A673 (cell line): ENCODE measurements at regions not wholly inside any gene's neighbourhood (a gene's known extent, or its start where the extent isn't known, plus 50 kb on each side); places are given as distances from the start of the nearest gene placed in this dataset.

ENCODE experiments used
- BruUV-seq: library from RNA; stranded (reverse); fragments of 400-500 nt; replicated peaks from 2 replicates; lab custom pipeline; 2021; lab: Mats Ljungman, UMichigan
- CTCF ChIA-PET: fragments of 300-600 bp; sonication (Branson Sonifier 250); formaldehyde crosslinking; loops from one replicate; lab custom pipeline; 2022; ENCODE audit warnings: antibody characterized with exemption; lab: Charles Lee
- POLR2A ChIA-PET: fragments of 300-600 bp; sonication (Branson Sonifier 250); formaldehyde crosslinking; loops from one replicate; lab custom pipeline; 2022; ENCODE audit warnings: antibody characterized with exemption; ENCODE audit not compliant: low non-redundant PET; lab: Charles Lee
- DNase-seq: peaks from one replicate; pipeline ENCODE4 v3.0.0-alpha.2; 2015; ENCODE audit warnings: low spot score
- H3K27ac ChIP-seq: fragments of 200-600 bp; sonication (generic); 2 replicates; pipeline ENCODE4 v1.5.1; 2016; ENCODE audit warnings: mixed run types, low read depth, mild to moderate bottlenecking, mixed read lengths, antibody characterized with exemption, low read length; ENCODE audit not compliant: poor library complexity, severe bottlenecking
- H3K27me3 ChIP-seq: fragments of 200-600 bp; sonication (generic); replicated peaks from 2 replicates; pipeline ENCODE4 v1.6.1; 2017; ENCODE audit warnings: mixed run types, low read depth, mild to moderate bottlenecking, mixed read lengths, antibody characterized with exemption, low read length; ENCODE audit not compliant: insufficient read depth, poor library complexity
- H3K36me3 ChIP-seq: fragments of 200-600 bp; sonication (generic); 2 replicates; pipeline ENCODE4 v1.6.1; 2016; ENCODE audit warnings: mixed run types, mild to moderate bottlenecking, mixed read lengths, antibody characterized with exemption, low read length; ENCODE audit not compliant: insufficient read depth, poor library complexity, severe bottlenecking
- H3K4me1 ChIP-seq: fragments of 200-600 bp; sonication (generic); 2 replicates; pipeline ENCODE4 v1.6.1; 2017; ENCODE audit warnings: mixed run types, mild to moderate bottlenecking, mixed read lengths, antibody characterized with exemption, low read length; ENCODE audit not compliant: insufficient read depth, poor library complexity, severe bottlenecking
- H3K4me3 ChIP-seq: fragments of 200-600 bp; sonication (generic); 2 replicates; pipeline ENCODE4 v1.5.1; 2016; ENCODE audit warnings: low read depth, mixed run types, mild to moderate bottlenecking, mixed read lengths, low read length; ENCODE audit not compliant: poor library complexity, severe bottlenecking
- H3K9me3 ChIP-seq: fragments of 200-600 bp; sonication (generic); 2 replicates; pipeline ENCODE4 v1.6.1; 2016; ENCODE audit warnings: mixed run types, low read depth, mild to moderate bottlenecking, mixed read lengths, antibody characterized with exemption, low read length; ENCODE audit not compliant: poor library complexity, severe bottlenecking
- EZH2 ChIP-seq: fragments of 200-600 bp; sonication (generic); IDR thresholded peaks from 2 replicates; pipeline ENCODE4 v1.6.1; 2017; ENCODE audit warnings: borderline replicate concordance, low read depth, mild to moderate bottlenecking, mixed read lengths, antibody characterized with exemption, low read length; ENCODE audit not compliant: poor library complexity, severe bottlenecking
- intact Hi-C: fragments of 100-400 bp; cut with micrococcal nuclease; formaldehyde crosslinking; loops from one replicate; pipeline ENCODE4 v1.10.0; 2022; ENCODE audit not compliant: unreplicated experiment
- TF ChIP-seq, protein P1 (sequence below): fragments of 300-800, 200-600 bp; sonication (generic); conservative IDR thresholded peaks from 2 replicates; pipeline ENCODE4 v1.5.1; 2017; ENCODE audit warnings: low read depth, mild to moderate bottlenecking, antibody characterized with exemption, low read length, moderate library complexity, mixed read lengths

GRCh38 chr20:7346562-7346961, 579.1 kb downstream of the BMP2 start:
- DNase-seq: no peak
- Histone ChIP-seq H3K4me1 (no peaks in the 10 kb centered on the region), H3K4me3 (no peak overlapping the region), H3K27ac (no peak overlapping the region), H3K36me3 (no peaks in the 10 kb centered on the region), H3K9me3 (no peaks in the 10 kb centered on the region), H3K27me3 (no peaks in the 10 kb centered on the region)
- intact Hi-C loops: no loop called here
- ChIA-PET POLR2A (no interaction called here), CTCF (no interaction called here)
- TF ChIP-seq, protein P1, sequence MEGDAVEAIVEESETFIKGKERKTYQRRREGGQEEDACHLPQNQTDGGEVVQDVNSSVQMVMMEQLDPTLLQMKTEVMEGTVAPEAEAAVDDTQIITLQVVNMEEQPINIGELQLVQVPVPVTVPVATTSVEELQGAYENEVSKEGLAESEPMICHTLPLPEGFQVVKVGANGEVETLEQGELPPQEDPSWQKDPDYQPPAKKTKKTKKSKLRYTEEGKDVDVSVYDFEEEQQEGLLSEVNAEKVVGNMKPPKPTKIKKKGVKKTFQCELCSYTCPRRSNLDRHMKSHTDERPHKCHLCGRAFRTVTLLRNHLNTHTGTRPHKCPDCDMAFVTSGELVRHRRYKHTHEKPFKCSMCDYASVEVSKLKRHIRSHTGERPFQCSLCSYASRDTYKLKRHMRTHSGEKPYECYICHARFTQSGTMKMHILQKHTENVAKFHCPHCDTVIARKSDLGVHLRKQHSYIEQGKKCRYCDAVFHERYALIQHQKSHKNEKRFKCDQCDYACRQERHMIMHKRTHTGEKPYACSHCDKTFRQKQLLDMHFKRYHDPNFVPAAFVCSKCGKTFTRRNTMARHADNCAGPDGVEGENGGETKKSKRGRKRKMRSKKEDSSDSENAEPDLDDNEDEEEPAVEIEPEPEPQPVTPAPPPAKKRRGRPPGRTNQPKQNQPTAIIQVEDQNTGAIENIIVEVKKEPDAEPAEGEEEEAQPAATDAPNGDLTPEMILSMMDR: no peak
- TF ChIP-seq EZH2: no peak
- BruUV-seq: no TSS peak

DNA sequence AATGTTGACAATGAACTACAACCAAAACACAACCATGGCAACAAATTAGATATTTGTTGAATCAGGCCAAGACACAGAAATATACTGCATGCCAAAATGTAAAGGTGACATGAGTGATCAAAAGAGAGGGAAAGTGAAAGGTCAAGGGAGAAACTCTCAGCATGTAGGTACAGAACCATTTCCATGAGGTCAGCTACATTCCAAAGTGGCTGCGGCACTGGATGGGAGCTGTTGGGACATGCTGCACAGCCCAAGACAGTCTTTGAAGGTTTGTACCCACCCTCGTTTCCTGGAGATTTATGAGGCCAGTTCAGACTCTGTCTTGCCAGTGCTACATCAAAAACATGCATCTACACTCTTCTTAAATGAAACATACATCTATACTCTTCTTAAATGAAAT, 579.9 kb downstream of the BMP2 start:
- Histone ChIP-seq H3K27ac (no peak overlapping the region), H3K36me3 (no peaks in the 10 kb centered on the region), H3K9me3 (no peaks in the 10 kb centered on the region), H3K4me1 (no peaks in the 10 kb centered on the region), H3K4me3 (no peak overlapping the region), H3K27me3 (no peaks in the 10 kb centered on the region)
- ChIA-PET POLR2A (no interaction called here), CTCF (no interaction called here)
- DNase-seq: no peak
- intact Hi-C loops: no loop called here
- no peak for TF ChIP-seq EZH2
- TF ChIP-seq, protein P1: no peak
- BruUV-seq: no TSS peak

DNA sequence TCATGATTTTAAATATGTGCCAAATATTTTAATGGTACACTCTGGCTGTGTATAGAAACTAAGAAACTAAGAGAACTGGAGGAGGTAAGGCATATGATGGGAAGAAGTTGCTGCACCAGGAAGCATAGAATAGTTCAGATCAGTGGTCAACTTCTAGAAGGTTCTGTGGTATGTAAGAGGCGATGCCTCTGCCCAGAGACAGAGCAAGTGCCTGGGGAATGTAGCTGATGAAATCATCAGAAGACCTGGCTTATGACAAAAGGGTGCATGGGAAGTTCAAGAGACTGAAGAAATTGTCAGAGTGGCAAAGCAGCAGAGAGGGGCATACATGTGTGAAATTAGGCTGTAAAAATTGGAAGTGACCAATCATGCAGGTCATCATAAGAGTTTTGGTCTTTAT, 580.8 kb downstream of the BMP2 start:
- ChIA-PET POLR2A (no interaction called here), CTCF (no interaction called here)
- H3K27me3 ChIP-seq: no peaks in the 10 kb centered on the region
- DNase-seq: no peak
- H3K9me3 ChIP-seq: no peaks in the 10 kb centered on the region
- H3K4me1 ChIP-seq: no peaks in the 10 kb centered on the region
- intact Hi-C loops: no loop called here
- H3K4me3 ChIP-seq: no peak overlapping the region
- no peak for TF ChIP-seq EZH2
- TF ChIP-seq, protein P1: no peak
- no TSS peak for BruUV-seq
- H3K36me3 ChIP-seq: no peaks in the 10 kb centered on the region
- no peak overlapping the region for H3K27ac ChIP-seq
